H1 (cell line): ENCODE measurements at regions not wholly inside any gene's neighbourhood (a gene's known extent, or its start where the extent isn't known, plus 50 kb on each side); places are given as distances from the start of the nearest gene placed in this dataset.
"Not testable (repeated sequence)": the region's sequence is repeated elsewhere in the genome, so short reads cannot be mapped to it uniquely, and the experiment has no call there.

Source experiments
- ASH2L ChIP-seq: fragments of 200-600, 300-600 bp; sonication (generic); IDR thresholded peaks from one replicate; pipeline ENCODE4 v1.7.1; 2017; ENCODE audit warnings: low read length
- BCL11A ChIP-seq, 2 experiments: IDR thresholded peaks; one replicate each; pipeline ENCODE4 v1.6.1; 2011; ENCODE audit warnings: low read depth in 2 of 2, low read length in 2 of 2, mild to moderate bottlenecking in 2 of 2
- CBX8 ChIP-seq: fragments of 300-800, 300-1000 bp; sonication (generic); IDR thresholded peaks from 2 replicates; pipeline ENCODE4 v1.7.1; 2016; ENCODE audit warnings: low read depth, low read length, borderline replicate concordance
- EP300 ChIP-seq, 2 experiments: IDR thresholded peaks; 1 replicate in 1 of 2; 2 replicates in 1 of 2; pipeline ENCODE4 v1.6.1; 2011 to 2012; ENCODE audit warnings: low read depth in 2 of 2, low read length in 2 of 2, mild to moderate bottlenecking in 2 of 2, borderline replicate concordance in 1 of 2, inconsistent platforms in 1 of 2, moderate library complexity in 1 of 2
- EZH2 ChIP-seq: fragments of 200-600 bp; sonication (generic); IDR thresholded peaks from 2 replicates; pipeline ENCODE4 v1.7.1; 2012; ENCODE audit warnings: low read depth, mild to moderate bottlenecking, moderate library complexity, low read length, inconsistent platforms; ENCODE audit not compliant: severe bottlenecking
- POLR2A ChIP-seq, 2 experiments: IDR thresholded peaks; 1 replicate in 1 of 2; 2 replicates in 1 of 2; pipeline ENCODE4 v1.6.1; 2011; ENCODE audit warnings: low read depth in 2 of 2, low read length in 2 of 2, mild to moderate bottlenecking in 2 of 2; ENCODE audit errors: control extremely low read depth in 1 of 2
- RNF2 ChIP-seq: fragments of 200-900, 300-1000 bp; sonication (generic); IDR thresholded peaks from 2 replicates; pipeline ENCODE4 v1.7.1; 2016; ENCODE audit warnings: borderline replicate concordance, low read depth, mild to moderate bottlenecking, antibody characterized with exemption, low read length; ENCODE audit not compliant: poor library complexity, severe bottlenecking; ENCODE audit errors: missing control alignments
- TF ChIP-seq, protein P1 (sequence below), 3 experiments: IDR thresholded peaks; 1 replicate in 2 of 3; 2 replicates in 1 of 3; pipeline versions ENCODE4 v1.5.1 to v1.6.1; 2011; ENCODE audit warnings: low read length in 3 of 3, mild to moderate bottlenecking in 3 of 3, inconsistent platforms in 2 of 3, low read depth in 1 of 3, moderate library complexity in 1 of 3; ENCODE audit not compliant: insufficient read depth in 1 of 3; ENCODE audit errors: control extremely low read depth in 1 of 3

DNA sequence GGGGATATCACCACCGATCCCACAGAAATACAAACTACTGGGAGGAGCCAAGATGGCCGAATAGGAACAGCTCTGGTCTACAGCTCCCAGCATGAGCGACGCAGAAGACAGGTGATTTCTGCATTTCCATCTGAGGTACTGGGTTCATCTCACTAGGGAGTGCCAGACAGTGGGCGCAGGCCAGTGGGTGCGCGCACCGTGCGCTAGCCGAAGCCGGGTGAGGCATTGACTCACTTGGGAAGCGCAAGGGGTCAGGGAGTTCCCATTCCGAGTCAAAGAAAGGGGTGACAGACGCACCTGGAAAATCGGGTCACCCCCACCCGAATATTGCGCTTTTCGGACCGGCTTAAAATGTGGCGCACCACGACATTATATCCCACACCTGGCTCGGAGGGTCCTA, 261.2 kb downstream of the RMST start:
- not testable (repeated sequence) for TF ChIP-seq POLR2A (IDR thresholded peaks at IDR 0.05; ENCODE audit: control extremely low read depth in 1 of 2, low read depth in 2 of 2, low read length in 2 of 2); CBX8; EP300 (IDR thresholded peaks at IDR 0.05; ENCODE audit: borderline replicate concordance in 1 of 2, low read depth in 2 of 2, low read length in 2 of 2); EZH2; ASH2L; RNF2; BCL11A (IDR thresholded peaks at IDR 0.05; ENCODE audit: low read depth in 2 of 2, low read length in 2 of 2)
- TF ChIP-seq, protein P1, sequence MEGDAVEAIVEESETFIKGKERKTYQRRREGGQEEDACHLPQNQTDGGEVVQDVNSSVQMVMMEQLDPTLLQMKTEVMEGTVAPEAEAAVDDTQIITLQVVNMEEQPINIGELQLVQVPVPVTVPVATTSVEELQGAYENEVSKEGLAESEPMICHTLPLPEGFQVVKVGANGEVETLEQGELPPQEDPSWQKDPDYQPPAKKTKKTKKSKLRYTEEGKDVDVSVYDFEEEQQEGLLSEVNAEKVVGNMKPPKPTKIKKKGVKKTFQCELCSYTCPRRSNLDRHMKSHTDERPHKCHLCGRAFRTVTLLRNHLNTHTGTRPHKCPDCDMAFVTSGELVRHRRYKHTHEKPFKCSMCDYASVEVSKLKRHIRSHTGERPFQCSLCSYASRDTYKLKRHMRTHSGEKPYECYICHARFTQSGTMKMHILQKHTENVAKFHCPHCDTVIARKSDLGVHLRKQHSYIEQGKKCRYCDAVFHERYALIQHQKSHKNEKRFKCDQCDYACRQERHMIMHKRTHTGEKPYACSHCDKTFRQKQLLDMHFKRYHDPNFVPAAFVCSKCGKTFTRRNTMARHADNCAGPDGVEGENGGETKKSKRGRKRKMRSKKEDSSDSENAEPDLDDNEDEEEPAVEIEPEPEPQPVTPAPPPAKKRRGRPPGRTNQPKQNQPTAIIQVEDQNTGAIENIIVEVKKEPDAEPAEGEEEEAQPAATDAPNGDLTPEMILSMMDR (IDR thresholded peaks at IDR 0.05; ENCODE audit: control extremely low read depth in 1 of 3, insufficient read depth in 1 of 3, low read depth in 1 of 3, low read length in 3 of 3) = not testable (repeated sequence)
